Transverse colon (tissue), 4 donors: ENCODE measurements at regions not wholly inside any gene's neighbourhood (a gene's known extent, or its start where the extent isn't known, plus 50 kb on each side); places are given as distances from the start of the nearest gene placed in this dataset.

Experiments
- DNase-seq: peaks from one replicate; pipeline ENCODE4 v3.0.0-alpha.2; 2019
- H3K27ac ChIP-seq, 4 donors: fragments of 200-600 bp; sonication (generic); 2 replicates each; pipeline ENCODE4 v1.5.1; 2016 to 2018; ENCODE audit warnings: inconsistent platforms in 4 of 4
- H3K27me3 ChIP-seq: fragments of 200-600 bp; sonication (generic); 2 replicates; pipeline ENCODE4 v1.5.1; 2017; ENCODE audit warnings: inconsistent platforms
- H3K36me3 ChIP-seq, 4 donors: fragments of 200-600 bp; sonication (generic); 2 replicates each; pipeline ENCODE4 v1.5.1; 2017 to 2019; ENCODE audit warnings: inconsistent platforms in 4 of 4
- H3K4me1 ChIP-seq, 4 donors: fragments of 200-600 bp; sonication (generic); 2 replicates each; pipeline ENCODE4 v1.5.1; 2017 to 2020; ENCODE audit warnings: inconsistent platforms in 4 of 4
- H3K4me3 ChIP-seq, 4 donors: fragments of 200-600 bp; sonication (generic); 1 replicate in 1 of 4; 2 replicates in 3 of 4; pipeline versions ENCODE4 v1.5.1 to v1.6.1; 2017 to 2019; ENCODE audit warnings: inconsistent platforms in 4 of 4
- H3K9me3 ChIP-seq, 2 donors: fragments of 200-600 bp; sonication (generic); 2 replicates each; pipeline ENCODE4 v1.5.1; 2017 to 2019; ENCODE audit warnings: inconsistent platforms in 2 of 2
- EP300 ChIP-seq: sonication (generic); formaldehyde crosslinking; IDR thresholded peaks from one replicate; pipeline ENCODE4 v1.6.1; 2017; ENCODE audit warnings: antibody characterized with exemption, low read depth
- POLR2A ChIP-seq: fragments of 450-650 bp; IDR thresholded peaks from one replicate; pipeline ENCODE4 v1.6.1; 2016; ENCODE audit warnings: antibody characterized with exemption, mild to moderate bottlenecking, moderate library complexity
- POLR2AphosphoS5 ChIP-seq, 3 donors: sonication (generic); formaldehyde crosslinking; IDR thresholded peaks; one replicate each; pipeline ENCODE4 v1.6.1; 2016; ENCODE audit warnings: antibody characterized with exemption in 3 of 3
- WGBS, 2 donors: methylation state at CpG; one replicate each; pipeline ENCODE4 v1.1.5; 2018; ENCODE audit warnings: low coverage in 1 of 2; 5-methylcytosine and 5-hydroxymethylcytosine counted together
- in situ Hi-C, 4 donors: fragments of 200-750 bp; cut with MboI; loops; one replicate each; pipeline versions ENCODE4 v1.15.0 to v1.15.1; 2017; ENCODE audit warnings: low sequenced_read_pairs in 3 of 4, low pct_ligation_motif_present in 1 of 4, low pct_unique_long_range_greater_than_20kb in 1 of 4
- intact Hi-C: fragments of 100-400 bp; cut with DNase I; formaldehyde crosslinking; loops from one replicate; pipeline ENCODE4 v1.15.1; 2023; ENCODE audit warnings: low total_unique reads
- TF ChIP-seq, protein P1 (sequence below), 5 experiments: fragments of 200-600 bp in 3 of 5; fragments of 450-650 bp in 2 of 5; sonication (generic) in 3 of 5; IDR thresholded peaks; 1 replicate in 2 of 5; 2 replicates in 3 of 5; pipeline ENCODE4 v1.5.1; 2016 to 2017; ENCODE audit warnings: antibody characterized with exemption in 5 of 5, inconsistent platforms in 3 of 5, mild to moderate bottlenecking in 2 of 5, moderate library complexity in 1 of 5

GRCh38 chrX:42385730-42386129 lies 392.2 kb downstream of the PPP1R2C start:
- intact Hi-C loops (no loop called here), in situ Hi-C loops (no loop called here)
- TF ChIP-seq EP300, result no peak
- TF ChIP-seq POLR2A, result no peak
- TF ChIP-seq, protein P1, sequence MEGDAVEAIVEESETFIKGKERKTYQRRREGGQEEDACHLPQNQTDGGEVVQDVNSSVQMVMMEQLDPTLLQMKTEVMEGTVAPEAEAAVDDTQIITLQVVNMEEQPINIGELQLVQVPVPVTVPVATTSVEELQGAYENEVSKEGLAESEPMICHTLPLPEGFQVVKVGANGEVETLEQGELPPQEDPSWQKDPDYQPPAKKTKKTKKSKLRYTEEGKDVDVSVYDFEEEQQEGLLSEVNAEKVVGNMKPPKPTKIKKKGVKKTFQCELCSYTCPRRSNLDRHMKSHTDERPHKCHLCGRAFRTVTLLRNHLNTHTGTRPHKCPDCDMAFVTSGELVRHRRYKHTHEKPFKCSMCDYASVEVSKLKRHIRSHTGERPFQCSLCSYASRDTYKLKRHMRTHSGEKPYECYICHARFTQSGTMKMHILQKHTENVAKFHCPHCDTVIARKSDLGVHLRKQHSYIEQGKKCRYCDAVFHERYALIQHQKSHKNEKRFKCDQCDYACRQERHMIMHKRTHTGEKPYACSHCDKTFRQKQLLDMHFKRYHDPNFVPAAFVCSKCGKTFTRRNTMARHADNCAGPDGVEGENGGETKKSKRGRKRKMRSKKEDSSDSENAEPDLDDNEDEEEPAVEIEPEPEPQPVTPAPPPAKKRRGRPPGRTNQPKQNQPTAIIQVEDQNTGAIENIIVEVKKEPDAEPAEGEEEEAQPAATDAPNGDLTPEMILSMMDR (IDR thresholded peaks at IDR 0.05), result no peak
- TF ChIP-seq POLR2AphosphoS5 (IDR thresholded peaks at IDR 0.05), result no peak
- Histone ChIP-seq H3K27ac (no peak overlapping the region), H3K4me3 (no peak overlapping the region), H3K4me1 (no peaks in the 10 kb centered on the region), H3K36me3 (no peaks in the 10 kb centered on the region), H3K27me3 (no peaks in the 10 kb centered on the region), H3K9me3 (no peaks in the 10 kb centered on the region)
- no peak for DNase-seq
- 54 to 100% methylated on average over 1 to 2 of the region's 2 CpGs for WGBS, 2 donors

DNA sequence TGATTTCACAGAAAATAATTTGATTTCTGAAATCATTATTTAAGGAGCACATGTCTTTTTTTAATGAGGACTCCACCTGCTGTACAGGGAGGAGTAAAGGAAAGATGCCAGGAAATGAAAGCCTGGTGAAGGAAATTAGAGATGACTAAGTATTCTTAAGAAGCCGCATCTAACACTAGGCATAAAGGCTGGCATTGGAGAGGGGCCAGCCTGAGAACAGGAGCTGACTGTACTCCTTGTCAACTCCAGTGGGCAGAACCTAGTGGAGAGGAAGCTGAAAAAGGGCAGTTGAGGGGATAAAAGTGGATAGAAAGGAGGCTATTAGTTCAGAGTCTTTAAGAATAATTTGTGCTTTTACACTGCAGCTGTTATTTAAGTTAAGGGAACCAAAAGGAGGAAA lies 393.0 kb downstream of the PPP1R2C start:
- no peaks in the 10 kb centered on the region for H3K27me3 ChIP-seq
- intact Hi-C loops, result no loop called here

DNA sequence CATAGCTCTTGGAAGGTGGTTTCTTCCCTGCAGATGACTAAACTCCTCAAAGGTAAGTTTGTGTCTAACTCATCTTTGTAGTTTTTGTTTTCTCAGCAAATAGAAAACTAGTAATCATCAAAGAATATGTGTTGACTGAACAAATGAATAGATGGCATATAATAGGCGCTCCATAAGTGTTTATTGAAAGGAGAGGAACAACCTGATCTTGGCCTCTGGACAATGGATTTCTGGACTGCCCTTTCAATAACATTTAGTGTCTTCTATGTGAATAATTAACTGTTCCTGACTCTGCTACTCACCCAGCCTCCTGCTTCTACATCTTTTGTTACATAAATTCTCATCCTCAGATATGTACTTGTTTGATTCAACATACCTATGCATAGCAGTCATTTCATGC lies 399.1 kb downstream of the PPP1R2C start:
- intact Hi-C loops (no loop called here), in situ Hi-C loops (no loop called here)
- DNase-seq, result no peak
- Histone ChIP-seq H3K36me3 (no peaks in the 10 kb centered on the region), H3K9me3 (no peaks in the 10 kb centered on the region), H3K27ac (no peak overlapping the region), H3K27me3 (no peaks in the 10 kb centered on the region), H3K4me1 (no peaks in the 10 kb centered on the region), H3K4me3 (no peak overlapping the region)
- WGBS, 2 donors, result 33 to 50% methylated on average over 1 of the region's 1 CpG
- TF ChIP-seq POLR2A, result no peak
- no peak for TF ChIP-seq EP300
- no peak for TF ChIP-seq POLR2AphosphoS5 (IDR thresholded peaks at IDR 0.05)
- TF ChIP-seq, protein P1 (IDR thresholded peaks at IDR 0.05), result no peak

More for the DNA sequence above, 393.0 kb downstream of the PPP1R2C start:
- WGBS, 2 donors, result 69 to 71% methylated on average over 1 of the region's 1 CpG
- no peaks in the 10 kb centered on the region for H3K4me1 ChIP-seq
- H3K27ac ChIP-seq, result no peak overlapping the region
- H3K9me3 ChIP-seq, result no peaks in the 10 kb centered on the region
- DNase-seq, result no peak
- no peak overlapping the region for H3K4me3 ChIP-seq
- H3K36me3 ChIP-seq, result no peaks in the 10 kb centered on the region
- in situ Hi-C loops, result no loop called here
- TF ChIP-seq POLR2A, result no peak
- TF ChIP-seq, protein P1 (IDR thresholded peaks at IDR 0.05), result no peak
- no peak for TF ChIP-seq POLR2AphosphoS5 (IDR thresholded peaks at IDR 0.05)
- no peak for TF ChIP-seq EP300

DNA sequence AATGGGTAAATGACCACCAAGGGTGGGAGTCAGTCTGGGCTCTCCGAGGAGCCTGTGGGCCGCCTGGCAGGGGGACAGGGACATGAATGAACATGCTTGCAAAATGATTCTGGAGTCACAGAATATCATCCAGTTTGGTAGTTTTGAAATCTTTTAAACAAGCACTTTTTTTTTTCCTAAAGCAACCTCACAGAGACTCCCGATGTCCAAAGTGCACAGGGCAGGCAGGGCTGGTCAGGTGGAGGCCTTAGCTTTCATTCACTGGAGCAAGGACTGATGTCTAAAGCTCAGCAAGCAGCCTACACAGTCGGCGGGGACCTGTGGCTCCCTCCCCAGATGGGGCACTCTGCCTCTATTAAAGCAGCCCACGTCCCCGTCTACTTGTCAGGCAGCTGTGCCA lies 402.9 kb downstream of the PPP1R2C start:
- Histone ChIP-seq H3K27ac (no peak overlapping the region), H3K27me3 (no peaks in the 10 kb centered on the region), H3K36me3 (no peaks in the 10 kb centered on the region), H3K4me1 (no peaks in the 10 kb centered on the region), H3K9me3 (no peaks in the 10 kb centered on the region), H3K4me3 (no peak overlapping the region)
- no peak for DNase-seq
- TF ChIP-seq POLR2A, result no peak
- no peak for TF ChIP-seq POLR2AphosphoS5 (IDR thresholded peaks at IDR 0.05)
- no peak for TF ChIP-seq EP300
- TF ChIP-seq, protein P1 (IDR thresholded peaks at IDR 0.05), result no peak
- intact Hi-C loops (no loop called here), in situ Hi-C loops (no loop called here)
- 80 to 88% methylated on average over 1 to 7 of the region's 7 CpGs for WGBS, 2 donors
